Skeletal muscle satellite cell (primary cell): ENCODE measurements at regions not wholly inside any gene's neighbourhood (a gene's known extent, or its start where the extent isn't known, plus 50 kb on each side); places are given as distances from the start of the nearest gene placed in this dataset.
"Not testable (repeated sequence)": the region's sequence is repeated elsewhere in the genome, so short reads cannot be mapped to it uniquely, and the experiment has no call there.

Experiments
- H3K27me3 ChIP-seq: 2 replicates; pipeline ENCODE4 v1.7.0; 2013; ENCODE audit warnings: low read length; ENCODE audit not compliant: control insufficient read depth, insufficient read depth
- H3K36me3 ChIP-seq: 2 replicates; pipeline ENCODE4 v1.7.0; 2013; ENCODE audit warnings: mild to moderate bottlenecking, control low read depth, low read length; ENCODE audit not compliant: insufficient read depth
- H3K4me1 ChIP-seq: 2 replicates; pipeline ENCODE4 v1.7.0; 2013; ENCODE audit warnings: low read length; ENCODE audit not compliant: control insufficient read depth, insufficient read depth
- H3K4me2 ChIP-seq: 2 replicates; pipeline ENCODE4 v1.7.0; 2013; ENCODE audit warnings: mild to moderate bottlenecking, low read length
- H3K4me3 ChIP-seq: 2 replicates; pipeline ENCODE4 v1.7.0; 2013; ENCODE audit warnings: low read length
- H3K9ac ChIP-seq: 2 replicates; pipeline ENCODE4 v1.7.0; 2013; ENCODE audit warnings: mild to moderate bottlenecking, low read depth, low read length, moderate library complexity
- H3K9me3 ChIP-seq: replicated peaks from 2 replicates; pipeline ENCODE4 v1.7.0; 2013; ENCODE audit warnings: mild to moderate bottlenecking, control low read depth, low read length

DNA sequence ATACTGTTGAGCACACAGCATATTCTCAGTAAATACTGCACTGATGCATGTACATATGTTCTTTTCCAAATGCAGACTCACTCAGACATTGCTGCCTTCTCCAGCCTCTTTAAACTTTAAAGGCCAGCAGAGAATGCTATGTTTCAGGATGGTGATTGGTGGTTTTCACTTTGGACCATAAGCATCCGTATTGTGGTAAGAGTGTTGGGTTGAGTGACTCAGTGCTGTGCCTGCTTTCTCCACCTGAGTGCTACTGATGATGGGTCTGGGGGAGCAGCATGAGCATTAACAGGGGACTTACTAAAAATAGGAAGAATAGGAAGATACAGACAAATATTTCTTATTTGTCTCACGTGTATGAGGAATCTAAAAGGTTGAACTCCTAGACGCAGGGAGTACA, 56.3 kb upstream of the ZNF92 start:
- no peak overlapping the region for H3K4me2 ChIP-seq
- no peaks in the 10 kb centered on the region for H3K27me3 ChIP-seq
- no peaks in the 10 kb centered on the region for H3K4me1 ChIP-seq
- H3K36me3 ChIP-seq, result no peaks in the 10 kb centered on the region
- no peak overlapping the region for H3K4me3 ChIP-seq
- no peak overlapping the region for H3K9ac ChIP-seq
- H3K9me3 ChIP-seq, result no peaks in the 10 kb centered on the region

DNA sequence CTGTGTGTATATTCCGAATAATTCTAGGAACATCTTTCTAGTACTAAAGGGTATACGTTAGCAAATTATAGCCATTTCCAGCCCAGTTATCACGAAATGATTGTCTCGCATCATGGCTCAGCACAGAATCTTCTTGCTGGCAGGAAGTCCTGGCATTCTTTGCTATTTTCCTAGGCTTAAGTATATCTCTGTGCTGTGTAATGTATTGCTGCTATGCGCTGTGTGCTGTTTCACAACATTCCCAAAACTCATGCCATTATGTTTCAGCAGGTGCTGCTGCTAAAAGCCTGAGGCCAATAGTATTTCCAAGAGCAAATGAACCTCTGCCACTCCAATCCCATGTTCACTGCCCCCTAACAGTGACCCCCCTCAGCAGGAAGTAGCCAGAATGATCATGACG, 62.9 kb upstream of the ZNF92 start:
- Histone ChIP-seq H3K4me2 (no peak overlapping the region), H3K9me3 (no peaks in the 10 kb centered on the region), H3K36me3 (no peaks in the 10 kb centered on the region), H3K4me3 (no peak overlapping the region), H3K9ac (no peak overlapping the region), H3K27me3 (no peaks in the 10 kb centered on the region), H3K4me1 (no peaks in the 10 kb centered on the region)

DNA sequence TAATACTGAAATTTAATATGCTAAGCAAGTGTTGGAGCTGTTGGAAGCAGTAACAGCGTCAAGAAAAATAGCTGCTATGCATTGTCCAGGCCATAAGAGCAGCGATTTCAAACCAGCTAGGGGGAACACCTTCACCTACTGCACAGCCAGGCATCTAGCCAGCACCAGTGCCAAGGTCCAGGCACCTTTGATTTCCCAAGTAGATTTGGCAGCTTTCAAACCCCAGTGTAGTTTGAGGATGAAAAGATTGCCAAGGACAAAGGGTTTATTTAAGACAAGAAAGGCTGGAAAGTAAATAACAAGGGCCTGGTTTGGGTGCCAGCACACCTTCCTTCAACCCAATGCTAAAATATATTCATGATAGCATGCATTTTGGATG, 65.4 kb upstream of the ZNF92 start:
- Histone ChIP-seq H3K4me3 (no peak overlapping the region), H3K4me2 (no peak overlapping the region), H3K27me3 (no peaks in the 10 kb centered on the region), H3K9me3 (no peaks in the 10 kb centered on the region), H3K9ac (no peak overlapping the region), H3K36me3 (no peaks in the 10 kb centered on the region), H3K4me1 (no peaks in the 10 kb centered on the region)

DNA sequence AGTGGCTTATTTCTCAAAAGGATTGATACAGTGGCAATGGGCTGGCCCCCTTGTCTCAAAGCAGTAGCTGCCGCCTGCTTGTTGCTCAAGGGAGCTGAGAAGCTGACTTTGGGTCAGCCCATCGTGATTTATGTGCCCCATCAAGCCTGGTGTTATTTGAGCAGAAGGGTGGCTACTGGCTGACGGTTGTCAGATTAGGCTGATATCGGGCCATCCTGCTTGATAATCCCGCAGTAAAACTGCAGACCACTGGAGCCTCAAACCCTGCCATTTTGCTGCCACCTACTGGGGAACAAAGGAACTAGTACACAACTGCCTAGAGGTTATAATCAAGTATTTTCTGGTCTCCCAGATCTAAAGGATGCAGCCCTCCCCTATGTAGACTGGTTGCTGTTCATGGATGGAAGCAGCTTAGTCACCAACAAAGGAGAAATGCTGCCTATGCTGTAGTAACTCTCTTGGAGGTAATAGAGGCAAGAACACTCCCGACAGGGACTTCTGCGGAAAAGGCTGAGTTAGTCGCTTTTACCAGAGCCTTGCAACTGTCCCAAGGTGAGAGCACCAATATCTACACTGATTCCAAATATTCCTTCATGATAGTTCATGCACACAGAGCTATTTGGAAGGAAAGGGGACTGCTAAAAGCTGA, 65.9 kb upstream of the ZNF92 start:
- no peak overlapping the region for H3K4me2 ChIP-seq
- no peaks in the 10 kb centered on the region for H3K9me3 ChIP-seq
- H3K4me1 ChIP-seq, result no peaks in the 10 kb centered on the region
- H3K9ac ChIP-seq, result no peak overlapping the region
- H3K4me3 ChIP-seq, result no peak overlapping the region
- H3K27me3 ChIP-seq, result no peaks in the 10 kb centered on the region
- H3K36me3 ChIP-seq, result no peaks in the 10 kb centered on the region

DNA sequence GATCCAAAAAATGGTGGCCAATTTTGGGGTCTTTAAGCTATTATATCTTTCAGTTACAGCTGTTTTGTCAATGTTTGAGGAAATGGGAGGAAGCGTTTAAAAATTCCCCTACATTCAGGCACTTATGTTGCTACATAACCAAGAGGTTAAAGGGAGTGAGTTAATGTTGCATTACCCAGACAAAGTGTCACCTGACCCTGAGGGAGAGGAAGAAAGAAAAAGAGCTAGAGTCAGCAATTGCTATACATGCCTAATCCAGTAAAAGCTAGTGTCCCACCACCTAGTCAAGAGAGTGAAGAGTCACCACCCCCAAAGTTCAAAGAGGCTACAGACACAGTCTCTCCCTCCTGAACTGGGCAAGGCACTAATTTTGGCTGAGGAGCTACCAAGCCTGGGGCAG, 69.5 kb upstream of the ZNF92 start:
- no peak overlapping the region for H3K4me3 ChIP-seq
- H3K9me3 ChIP-seq, result no peaks in the 10 kb centered on the region
- no peaks in the 10 kb centered on the region for H3K36me3 ChIP-seq
- H3K4me2 ChIP-seq, result no peak overlapping the region
- H3K4me1 ChIP-seq, result no peaks in the 10 kb centered on the region
- no peaks in the 10 kb centered on the region for H3K27me3 ChIP-seq
- no peak overlapping the region for H3K9ac ChIP-seq

DNA sequence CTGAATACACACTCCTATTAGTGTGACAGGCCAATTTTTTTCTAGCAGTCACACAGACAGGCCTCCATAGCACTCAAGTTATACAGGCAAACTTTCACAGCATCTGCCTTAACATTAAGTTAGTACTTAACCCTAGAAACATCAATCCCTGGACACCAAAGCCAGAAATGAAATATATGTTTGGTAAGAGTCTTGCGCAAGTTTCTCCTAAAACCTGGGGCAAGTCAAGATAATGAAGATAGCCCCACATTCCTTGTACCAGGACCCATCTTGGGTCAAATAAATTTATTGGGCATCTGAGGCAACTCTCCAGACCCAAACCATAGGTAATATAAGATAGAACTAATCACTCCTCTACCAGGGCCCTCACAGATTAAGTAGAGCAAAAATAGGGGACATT, 70.8 kb upstream of the ZNF92 start:
- Histone ChIP-seq H3K9ac (no peak overlapping the region), H3K4me2 (no peak overlapping the region), H3K4me3 (no peak overlapping the region), H3K36me3 (no peaks in the 10 kb centered on the region), H3K4me1 (no peaks in the 10 kb centered on the region), H3K9me3 (no peaks in the 10 kb centered on the region), H3K27me3 (no peaks in the 10 kb centered on the region)

DNA sequence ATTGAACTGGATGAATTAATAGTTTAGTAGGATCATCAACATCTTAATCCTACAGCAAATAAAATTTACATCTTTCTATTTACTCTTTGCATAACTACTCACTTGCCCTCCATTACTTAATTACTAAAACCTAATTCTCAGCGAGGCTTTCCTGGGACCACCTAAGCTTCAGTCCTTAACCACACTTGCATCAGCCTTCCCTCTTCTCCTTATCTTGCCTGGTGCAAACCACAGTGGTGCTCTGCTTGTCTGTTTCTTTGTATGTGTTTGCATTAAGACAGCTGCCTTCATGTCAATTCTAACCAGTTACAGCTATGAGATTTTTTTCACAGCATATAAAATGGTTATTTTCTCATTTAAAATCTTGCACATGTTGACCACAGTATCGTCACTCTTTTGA, 72.6 kb upstream of the ZNF92 start:
- Histone ChIP-seq H3K9ac (no peak overlapping the region), H3K9me3 (no peaks in the 10 kb centered on the region), H3K4me1 (no peaks in the 10 kb centered on the region), H3K4me3 (no peak overlapping the region), H3K4me2 (no peak overlapping the region), H3K36me3 (no peaks in the 10 kb centered on the region), H3K27me3 (no peaks in the 10 kb centered on the region)

DNA sequence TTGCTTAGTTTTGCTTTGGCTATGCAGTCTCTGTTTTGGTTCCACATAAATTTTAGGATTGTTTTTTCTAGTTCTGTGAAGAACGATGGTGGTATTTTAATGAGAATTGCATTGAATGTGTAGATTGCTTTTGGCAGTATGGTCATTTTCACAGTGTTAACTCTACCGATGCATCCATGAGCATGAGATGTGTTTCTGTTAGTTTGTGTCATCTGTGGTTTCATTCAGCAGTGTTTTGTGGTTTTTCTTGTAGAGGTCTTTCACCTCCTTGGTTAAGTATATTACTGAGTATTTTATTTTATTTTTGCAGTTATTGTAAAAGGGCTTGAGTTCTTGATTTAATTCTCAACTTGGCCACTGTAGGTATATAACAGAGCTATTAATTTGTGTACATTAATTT, 78.2 kb upstream of the ZNF92 start:
- H3K27me3 ChIP-seq, result no peaks in the 10 kb centered on the region
- H3K4me2 ChIP-seq, result no peak overlapping the region

DNA sequence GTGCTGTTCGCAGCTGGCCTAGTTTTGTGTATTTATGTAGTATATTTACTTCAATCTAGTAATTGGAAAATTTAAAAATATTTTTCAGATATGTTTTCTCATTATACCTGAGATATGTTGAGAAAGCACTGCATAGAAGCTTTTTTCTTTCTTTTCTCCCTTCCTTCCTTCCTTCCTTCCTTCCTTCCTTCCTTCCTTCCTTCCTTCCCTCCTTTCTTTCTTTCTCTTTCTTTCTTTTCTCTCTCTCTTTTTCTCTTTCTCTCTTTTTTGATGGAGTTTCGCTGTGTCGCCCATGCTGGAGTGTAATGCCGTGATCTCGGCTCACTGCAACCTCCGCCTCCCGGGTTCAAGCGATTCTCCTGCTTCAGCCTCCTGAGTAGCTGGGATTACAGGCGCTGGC, 83.3 kb upstream of the ZNF92 start:
- H3K36me3 ChIP-seq, H3K9ac ChIP-seq, H3K4me3 ChIP-seq, H3K9me3 ChIP-seq, H3K4me2 ChIP-seq, H3K27me3 ChIP-seq, H3K4me1 ChIP-seq: not testable (repeated sequence)

More for the DNA sequence above, 78.2 kb upstream of the ZNF92 start:
- Histone ChIP-seq H3K36me3 (no peaks in the 10 kb centered on the region), H3K9ac (no peak overlapping the region), H3K4me3 (no peak overlapping the region), H3K9me3 (no peaks in the 10 kb centered on the region), H3K4me1 (no peaks in the 10 kb centered on the region)

DNA sequence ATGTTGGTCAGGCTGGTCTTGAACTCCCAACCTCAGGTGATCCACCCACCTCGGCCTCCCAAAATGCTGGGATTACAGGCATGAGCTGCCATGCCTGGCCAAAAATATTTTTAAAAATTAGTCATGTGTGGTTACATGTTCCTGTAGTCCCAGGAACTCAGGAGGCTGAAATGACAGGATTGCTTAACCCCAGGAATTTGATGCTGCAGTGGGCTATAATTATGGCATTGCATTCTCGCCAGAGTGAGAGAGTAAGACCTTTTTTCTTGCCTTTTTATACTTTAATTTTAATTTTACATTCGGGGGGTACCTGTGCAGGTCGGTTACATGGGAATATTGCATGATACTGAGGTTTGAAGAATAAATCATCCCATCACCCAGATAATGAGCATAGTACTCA, 86.6 kb upstream of the ZNF92 start:
- Histone ChIP-seq H3K4me3 (no peak overlapping the region), H3K27me3 (no peaks in the 10 kb centered on the region), H3K4me2 (no peak overlapping the region), H3K4me1 (no peaks in the 10 kb centered on the region), H3K36me3 (no peaks in the 10 kb centered on the region), H3K9me3 (no peaks in the 10 kb centered on the region), H3K9ac (no peak overlapping the region)

DNA sequence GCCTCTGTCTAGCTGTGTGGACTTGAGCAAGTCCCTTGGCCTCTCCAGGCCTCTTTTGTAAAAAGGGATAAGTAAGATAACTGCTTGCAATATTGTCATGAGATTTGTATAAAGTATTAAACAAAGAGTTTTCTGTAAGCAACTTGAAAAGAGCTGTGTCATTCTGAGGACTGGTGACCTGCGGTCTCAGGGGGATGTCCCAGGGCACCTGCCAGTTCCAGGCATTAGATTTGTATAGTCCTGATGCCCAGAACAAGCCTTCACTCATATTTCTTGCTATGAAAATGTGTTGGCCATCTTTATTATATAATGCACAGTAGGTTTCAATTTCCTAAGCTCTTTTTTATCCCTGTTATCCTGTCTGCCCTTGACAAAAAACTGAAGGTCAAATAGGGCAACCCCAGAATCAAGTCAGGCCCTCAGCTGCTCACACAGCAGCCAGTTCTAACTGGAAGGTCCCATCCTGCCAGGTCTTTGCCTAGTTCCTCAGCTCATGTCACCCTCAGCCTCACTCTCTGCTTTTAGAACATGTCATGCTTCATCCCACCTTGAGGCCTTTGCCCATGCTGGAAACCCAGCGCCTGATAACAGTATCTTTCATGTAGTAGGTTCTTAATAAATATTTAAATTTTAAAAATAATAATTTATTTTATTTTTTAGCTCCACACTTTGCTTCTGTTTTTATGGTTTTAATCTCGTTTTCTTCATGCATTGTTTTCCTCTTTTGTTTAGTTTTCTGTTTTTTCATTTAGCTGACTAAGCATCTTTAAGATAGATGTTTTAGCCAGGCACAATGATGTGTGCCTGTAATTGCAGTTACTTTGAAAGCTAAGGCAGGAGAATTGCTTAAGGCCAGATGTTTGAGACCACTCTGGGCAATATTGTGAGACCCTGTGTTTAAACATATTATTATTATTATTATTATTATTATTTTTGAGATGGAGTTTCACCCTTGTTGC, 87.5 kb upstream of the ZNF92 start:
- Histone ChIP-seq H3K36me3 (no peaks in the 10 kb centered on the region), H3K27me3 (no peaks in the 10 kb centered on the region), H3K9me3 (no peaks in the 10 kb centered on the region), H3K9ac (no peak overlapping the region), H3K4me2 (no peak overlapping the region), H3K4me3 (no peak overlapping the region), H3K4me1 (no peaks in the 10 kb centered on the region)

DNA sequence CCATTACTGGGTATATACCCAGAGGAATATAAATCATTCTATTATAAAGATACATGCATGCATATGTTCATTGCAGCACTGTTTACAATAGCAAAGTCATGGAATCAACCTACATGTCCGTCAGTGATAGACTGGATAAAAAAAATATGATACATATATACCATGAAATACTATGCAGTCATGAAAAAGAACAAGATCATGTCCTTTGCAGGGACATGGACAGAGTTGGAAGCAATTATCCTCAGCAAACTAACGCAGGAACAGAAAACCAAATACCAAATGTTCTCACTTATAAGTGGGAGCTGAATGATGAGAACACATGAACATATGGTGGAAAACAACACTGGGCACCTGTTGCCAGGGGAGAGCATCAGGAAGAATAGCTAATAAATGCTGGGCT, 88.4 kb upstream of the ZNF92 start:
- H3K9me3 ChIP-seq, H3K9ac ChIP-seq, H3K4me1 ChIP-seq, H3K36me3 ChIP-seq, H3K4me2 ChIP-seq, H3K27me3 ChIP-seq, H3K4me3 ChIP-seq: not testable (repeated sequence)
